CD14-positive monocyte (primary cell): ENCODE measurements at regions not wholly inside any gene's neighbourhood (a gene's known extent, or its start where the extent isn't known, plus 50 kb on each side); places are given as distances from the start of the nearest gene placed in this dataset.
A peak's percentile ranks its signal among the peaks of the same experiment; 100 is the strongest.

ENCODE experiments used
- DNase-seq, 3 donors: peaks; one replicate each; pipeline ENCODE4 v3.0.0-alpha.2; 2011 to 2022
- H2AFZ ChIP-seq: 2 replicates; pipeline ENCODE4 v1.6.0; 2012; ENCODE audit warnings: mild to moderate bottlenecking, low read depth, low read length, inconsistent platforms; ENCODE audit not compliant: insufficient read depth, poor library complexity, severe bottlenecking
- H3K27ac ChIP-seq, 2 donors: 1 replicate in 1 of 2; 2 replicates in 1 of 2; pipeline ENCODE4 v1.5.1; 2012 to 2013; ENCODE audit warnings: low read length in 2 of 2, control low read depth in 1 of 2, inconsistent platforms in 1 of 2, low read depth in 1 of 2, mild to moderate bottlenecking in 1 of 2
- H3K27me3 ChIP-seq, 2 donors: one replicate each; pipeline versions ENCODE4 v1.6.0 to v1.6.1; 2011 to 2013; ENCODE audit warnings: low read length in 2 of 2; ENCODE audit not compliant: control insufficient read depth in 2 of 2, insufficient read depth in 2 of 2
- H3K36me3 ChIP-seq, 2 donors: replicated peaks in 1 of 2; 1 replicate in 1 of 2; 2 replicates in 1 of 2; pipeline versions ENCODE4 v1.5.1 to v1.6.1; 2012 to 2013; ENCODE audit warnings: low read length in 2 of 2, control low read depth in 1 of 2, inconsistent platforms in 1 of 2, mild to moderate bottlenecking in 1 of 2; ENCODE audit not compliant: insufficient read depth in 2 of 2, control insufficient read depth in 1 of 2
- H3K4me1 ChIP-seq, 2 donors: 1 replicate in 1 of 2; 2 replicates in 1 of 2; pipeline versions ENCODE4 v1.5.1 to v1.6.1; 2012 to 2013; ENCODE audit warnings: low read length in 2 of 2, control low read depth in 1 of 2, inconsistent platforms in 1 of 2, mild to moderate bottlenecking in 1 of 2, moderate library complexity in 1 of 2; ENCODE audit not compliant: insufficient read depth in 2 of 2, control insufficient read depth in 1 of 2
- H3K4me2 ChIP-seq: replicated peaks from 2 replicates; pipeline ENCODE3; 2012; ENCODE audit warnings: low read length, moderate library complexity, mild to moderate bottlenecking; ENCODE audit not compliant: poor library complexity, severe bottlenecking; ENCODE audit errors: extremely low read depth
- H3K4me3 ChIP-seq, 3 experiments: fragments of 200-600 bp in 1 of 3; sonication (generic) in 1 of 3; replicated peaks in 1 of 3; 1 replicate in 2 of 3; 2 replicates in 1 of 3; pipeline ENCODE4 v1.5.1; 2011 to 2013; ENCODE audit warnings: low read length in 3 of 3, mild to moderate bottlenecking in 3 of 3, control low read depth in 2 of 3, low read depth in 2 of 3, inconsistent platforms in 1 of 3, moderate library complexity in 1 of 3
- H3K79me2 ChIP-seq: 2 replicates; pipeline ENCODE4 v1.6.0; 2012; ENCODE audit warnings: mild to moderate bottlenecking, control low read depth, inconsistent platforms, low read length, moderate library complexity; ENCODE audit not compliant: insufficient read depth
- H3K9ac ChIP-seq: 2 replicates; pipeline ENCODE4 v1.6.0; 2017; ENCODE audit warnings: low read length, mild to moderate bottlenecking; ENCODE audit not compliant: insufficient read depth, poor library complexity, severe bottlenecking
- H3K9me3 ChIP-seq, 2 donors: replicated peaks in 1 of 2; 1 replicate in 1 of 2; 2 replicates in 1 of 2; pipeline versions ENCODE4 v1.5.1 to v1.6.1; 2012 to 2013; ENCODE audit warnings: low read length in 2 of 2, control low read depth in 1 of 2; ENCODE audit not compliant: control insufficient read depth in 1 of 2, insufficient read depth in 1 of 2
- H4K20me1 ChIP-seq: 2 replicates; pipeline ENCODE4 v1.6.0; 2012; ENCODE audit warnings: mild to moderate bottlenecking, low read length, control low read depth, moderate library complexity; ENCODE audit not compliant: insufficient read depth
- H3K27ac Mint-ChIP-seq, 7 donors: one replicate each; pipeline ENCODE4 v1.8.0; 2020; ENCODE audit warnings: mild to moderate bottlenecking in 7 of 7, mixed read lengths in 7 of 7, moderate library complexity in 6 of 7, inconsistent platforms in 2 of 7
- H3K27me3 Mint-ChIP-seq, 3 donors: one replicate each; pipeline ENCODE4 v1.8.0; 2021 to 2022; ENCODE audit warnings: low read depth in 3 of 3, mild to moderate bottlenecking in 3 of 3, mixed read lengths in 3 of 3, moderate library complexity in 3 of 3, inconsistent platforms in 1 of 3
- H3K36me3 Mint-ChIP-seq, 2 donors: one replicate each; pipeline ENCODE4 v1.8.0; 2020; ENCODE audit warnings: mixed read lengths in 2 of 2, inconsistent platforms in 1 of 2, mild to moderate bottlenecking in 1 of 2
- H3K4me1 Mint-ChIP-seq: one replicate; pipeline ENCODE4 v1.8.0; 2020; ENCODE audit warnings: mild to moderate bottlenecking, mixed read lengths
- H3K4me3 Mint-ChIP-seq, 2 donors: one replicate each; pipeline ENCODE4 v1.8.0; 2020; ENCODE audit warnings: mild to moderate bottlenecking in 2 of 2, mixed read lengths in 2 of 2, moderate library complexity in 1 of 2
- H3K9me3 Mint-ChIP-seq, 7 donors: one replicate each; pipeline ENCODE4 v1.8.0; 2020 to 2022; ENCODE audit warnings: mixed read lengths in 7 of 7, mild to moderate bottlenecking in 6 of 7, moderate library complexity in 6 of 7, inconsistent platforms in 2 of 7
- WGBS: methylation state at CpG from one replicate; pipeline ENCODE4 v1.1.5; 2013; ENCODE audit warnings: missing lambda C conversion rate; ENCODE audit not compliant: insufficient coverage; 5-methylcytosine and 5-hydroxymethylcytosine counted together
- intact Hi-C, 2 donors: fragments of 100-400 bp; cut with micrococcal nuclease; formaldehyde crosslinking; loops; one replicate each; pipeline versions ENCODE4 v1.15.0 to v1.15.1; 2023
- TF ChIP-seq, protein P1 (sequence below): fragments of 200-600 bp; IDR thresholded peaks from one replicate; pipeline ENCODE4 v1.8.0; 2022; ENCODE audit warnings: antibody characterized with exemption, mild to moderate bottlenecking

DNA sequence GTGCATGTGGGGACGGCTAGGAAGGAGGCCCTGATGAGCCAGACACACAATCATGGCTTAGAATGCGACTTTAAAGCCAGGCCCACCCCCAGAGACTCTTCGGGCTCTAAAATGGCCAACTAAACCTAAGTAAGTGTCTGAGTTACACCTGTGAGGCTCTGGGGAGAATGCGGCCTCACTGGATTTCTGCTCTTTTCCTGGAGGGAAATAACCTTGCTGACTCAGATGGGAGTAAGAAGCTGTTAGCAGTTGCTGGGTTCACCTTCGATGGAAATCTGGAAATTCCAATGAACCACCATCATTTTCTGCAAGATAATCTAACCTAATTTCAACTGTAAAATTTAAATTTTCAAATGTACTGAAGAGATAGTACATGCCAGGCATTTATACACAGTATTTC is 97.6 kb upstream of the MAML3 start:
- H3K27ac Mint-ChIP-seq: peak overlapping the region in 1 of 7 donors; percentile 18
- Histone ChIP-seq H4K20me1 (no peaks in the 10 kb centered on the region), H3K4me2 (no peak overlapping the region), H3K9me3 (no peaks in the 10 kb centered on the region), H3K4me3 (no peak overlapping the region), H3K36me3 (no peaks in the 10 kb centered on the region), H3K79me2 (no peaks in the 10 kb centered on the region), H3K27me3 (no peaks in the 10 kb centered on the region), H3K4me1 (peaks cover 22 to 28% of the 10 kb centered on the region in 2 donors), H2AFZ (no peak overlapping the region), H3K27ac (no peak overlapping the region), H3K9ac (no peak overlapping the region)
- H3K4me3 Mint-ChIP-seq: no peak overlapping the region
- peaks cover 0 to 3% (median 0%) of the 10 kb centered on the region in 7 donors for H3K9me3 Mint-ChIP-seq
- H3K4me1 Mint-ChIP-seq: peaks cover 51% of the 10 kb centered on the region
- DNase-seq: peak in 1 of 3 donors; percentile 65
- peaks cover 0 to 6% (median 2%) of the 10 kb centered on the region in 3 donors for H3K27me3 Mint-ChIP-seq
- H3K36me3 Mint-ChIP-seq: peaks cover 0 to 2% of the 10 kb centered on the region in 2 donors
- WGBS: 94% methylated on average over 4 of the region's 5 CpGs
- TF ChIP-seq, protein P1, sequence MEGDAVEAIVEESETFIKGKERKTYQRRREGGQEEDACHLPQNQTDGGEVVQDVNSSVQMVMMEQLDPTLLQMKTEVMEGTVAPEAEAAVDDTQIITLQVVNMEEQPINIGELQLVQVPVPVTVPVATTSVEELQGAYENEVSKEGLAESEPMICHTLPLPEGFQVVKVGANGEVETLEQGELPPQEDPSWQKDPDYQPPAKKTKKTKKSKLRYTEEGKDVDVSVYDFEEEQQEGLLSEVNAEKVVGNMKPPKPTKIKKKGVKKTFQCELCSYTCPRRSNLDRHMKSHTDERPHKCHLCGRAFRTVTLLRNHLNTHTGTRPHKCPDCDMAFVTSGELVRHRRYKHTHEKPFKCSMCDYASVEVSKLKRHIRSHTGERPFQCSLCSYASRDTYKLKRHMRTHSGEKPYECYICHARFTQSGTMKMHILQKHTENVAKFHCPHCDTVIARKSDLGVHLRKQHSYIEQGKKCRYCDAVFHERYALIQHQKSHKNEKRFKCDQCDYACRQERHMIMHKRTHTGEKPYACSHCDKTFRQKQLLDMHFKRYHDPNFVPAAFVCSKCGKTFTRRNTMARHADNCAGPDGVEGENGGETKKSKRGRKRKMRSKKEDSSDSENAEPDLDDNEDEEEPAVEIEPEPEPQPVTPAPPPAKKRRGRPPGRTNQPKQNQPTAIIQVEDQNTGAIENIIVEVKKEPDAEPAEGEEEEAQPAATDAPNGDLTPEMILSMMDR: no peak
- intact Hi-C loops: loop anchor here (5.0 to 10.0 kb wide), 7 partner anchors 99 to 1067 kb away; partner anchors contain the start of gene MAML3 (in 1 of the 2)

DNA sequence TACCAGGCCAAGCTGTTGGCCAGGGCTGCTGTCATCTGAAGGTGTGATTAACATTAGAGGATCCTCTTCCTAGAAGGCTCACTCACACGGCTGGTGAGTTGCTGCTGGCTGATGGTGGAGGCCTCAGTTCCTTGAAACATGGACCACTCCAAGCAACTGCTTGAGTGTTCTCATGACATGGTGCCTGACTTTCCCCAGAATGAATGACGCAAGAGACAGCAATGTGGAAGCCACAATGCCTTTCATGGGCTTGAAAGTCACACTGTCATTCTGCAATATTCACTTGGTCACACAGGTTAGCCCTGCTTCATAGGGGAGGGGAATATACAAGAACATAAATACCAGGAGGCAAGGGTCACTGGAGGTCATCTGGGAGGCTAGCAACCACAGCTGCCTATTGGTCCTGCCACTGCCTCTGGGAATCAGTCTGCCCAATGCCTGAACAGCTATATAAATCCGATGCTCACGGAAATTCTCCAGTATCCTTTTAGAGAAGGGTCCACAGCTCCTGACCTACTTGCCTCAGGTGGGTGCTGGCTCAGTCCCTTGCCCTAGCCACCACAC is 97.1 kb upstream of the MAML3 start:
- Histone ChIP-seq H4K20me1 (no peaks in the 10 kb centered on the region), H3K36me3 (no peaks in the 10 kb centered on the region), H3K9me3 (no peaks in the 10 kb centered on the region), H3K27me3 (no peaks in the 10 kb centered on the region), H2AFZ (no peak overlapping the region), H3K4me1 (peaks cover 19 to 28% of the 10 kb centered on the region in 2 donors), H3K4me2 (no peak overlapping the region), H3K4me3 (no peak overlapping the region), H3K9ac (no peak overlapping the region), H3K79me2 (no peaks in the 10 kb centered on the region), H3K27ac (no peak overlapping the region)
- intact Hi-C loops: loop anchor here (5.0 to 10.0 kb wide), 7 partner anchors 99 to 1066 kb away; partner anchors contain the start of gene MAML3 (in 1 of the 2)
- Mint-ChIP-seq H3K27ac (peak overlapping the region in 4 of 7 donors; percentile 10 to 76 (median 22)), H3K4me1 (peaks cover 46% of the 10 kb centered on the region), H3K4me3 (no peak overlapping the region), H3K9me3 (peaks cover 0 to 3% (median 0%) of the 10 kb centered on the region in 7 donors), H3K36me3 (peaks cover 0 to 2% of the 10 kb centered on the region in 2 donors), H3K27me3 (peaks cover 0 to 4% (median 2%) of the 10 kb centered on the region in 3 donors)
- 54% methylated on average over 4 of the region's 4 CpGs for WGBS
- TF ChIP-seq, protein P1: no peak
- peak; percentile 76 to 94 (median 81) for DNase-seq
